ENCODE measurements at regions not wholly inside any gene's neighbourhood (a gene's known extent, or its start where the extent isn't known, plus 50 kb on each side); places are given as distances from the start of the nearest gene placed in this dataset.
A peak's percentile ranks its signal among the peaks of the same experiment; 100 is the strongest.
"Not testable (repeated sequence)": the region's sequence is repeated elsewhere in the genome, so short reads cannot be mapped to it uniquely, and the experiment has no call there.

DNA sequence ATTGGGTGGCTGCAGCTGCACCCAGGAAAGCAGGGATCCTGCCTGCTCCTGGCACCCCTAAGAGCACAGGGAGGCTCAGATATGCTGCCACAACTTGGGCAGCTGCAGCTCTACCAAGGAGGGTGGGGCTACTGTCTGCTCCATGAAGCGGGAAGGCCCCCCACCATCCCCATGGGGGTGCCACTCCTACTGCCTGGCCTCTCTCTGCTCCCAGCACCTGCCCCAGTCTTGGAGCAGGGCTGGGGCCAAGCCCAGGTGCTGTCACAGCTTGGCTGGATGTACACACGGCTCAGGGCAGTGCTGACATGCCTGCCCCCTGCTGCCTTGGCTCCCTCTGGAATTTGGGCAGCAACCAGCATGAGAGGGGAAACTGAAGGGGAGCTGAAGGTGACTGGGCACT is 214.7 kb upstream of the PLPPR1 start:
- no peak for DNase-seq

DNA sequence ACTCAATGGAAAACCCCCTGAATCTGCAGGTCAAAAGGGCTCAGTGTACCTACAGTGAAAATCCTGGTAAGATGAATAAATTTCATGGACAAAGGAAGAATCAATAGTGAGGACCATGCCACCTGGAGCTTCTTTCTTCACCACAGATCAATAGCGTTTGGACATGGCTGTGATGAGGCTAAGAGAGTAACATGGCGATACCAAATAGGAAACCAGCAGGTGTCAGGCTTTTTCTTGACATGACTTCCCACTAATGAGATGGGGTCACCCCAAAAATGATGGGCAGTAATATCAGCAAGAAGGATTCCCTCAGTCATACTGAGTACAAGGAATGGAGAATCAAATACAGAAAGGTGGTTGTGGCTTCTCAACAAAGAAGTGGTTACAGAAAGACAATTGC is 208.5 kb upstream of the PLPPR1 start:
- no peak for DNase-seq

DNA sequence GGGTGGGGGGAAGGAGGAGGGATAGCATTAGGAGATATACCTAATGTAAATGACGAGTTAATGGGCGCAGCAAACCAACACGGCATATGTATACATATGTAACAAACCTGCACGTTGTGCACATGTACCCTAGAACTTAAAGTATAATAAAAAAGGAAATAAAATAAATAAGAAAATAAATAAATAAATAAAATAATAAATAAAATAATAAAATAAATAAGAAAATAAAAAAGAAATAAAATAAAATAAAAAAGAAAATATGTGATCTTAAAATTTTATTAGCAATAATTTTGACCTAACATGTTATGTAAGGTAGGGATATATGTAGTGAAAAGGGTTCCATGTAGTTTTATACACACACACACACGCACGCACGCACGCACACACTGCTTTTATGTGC is 195.5 kb upstream of the PLPPR1 start:
- not testable (repeated sequence) for DNase-seq

DNA sequence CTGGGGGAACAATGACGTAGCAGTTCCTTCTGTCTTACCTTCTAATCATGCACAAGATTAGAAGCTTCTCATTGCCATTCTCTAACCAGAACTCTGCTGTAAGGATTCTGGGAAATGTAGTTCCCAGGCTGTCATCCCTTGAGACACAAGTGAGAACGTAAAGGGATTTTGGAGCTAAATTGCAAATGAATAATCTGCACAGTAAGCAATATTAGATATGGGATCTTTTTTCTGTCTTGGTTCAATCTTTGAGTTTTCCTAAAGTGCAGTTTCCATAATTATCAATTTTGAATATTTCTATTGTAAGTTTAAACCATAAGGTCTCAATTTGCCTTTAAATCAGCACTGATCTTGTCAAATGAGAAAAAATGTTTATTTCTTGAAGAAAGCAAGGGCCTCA is 189.7 kb upstream of the PLPPR1 start:
- DNase-seq = no peak

DNA sequence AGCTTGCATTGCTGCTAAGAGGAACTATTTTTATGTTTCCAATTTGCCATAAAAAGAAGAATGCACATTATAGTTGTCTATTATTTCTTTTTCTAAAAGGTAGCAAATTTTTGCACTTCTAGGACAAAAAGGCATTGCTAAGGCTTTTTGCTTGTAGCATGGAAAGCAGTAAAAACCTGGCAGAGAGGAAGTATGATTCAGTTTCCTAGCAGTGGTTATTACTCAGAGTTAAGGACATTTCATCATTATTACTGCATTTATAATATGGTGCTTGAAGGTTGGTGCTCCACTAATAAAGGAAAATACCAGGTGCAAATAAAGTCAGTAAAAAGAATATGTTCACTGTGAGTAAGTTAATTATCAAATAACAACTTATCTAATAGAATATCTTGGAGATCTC is 179.8 kb upstream of the PLPPR1 start:
- no peak for DNase-seq

DNA sequence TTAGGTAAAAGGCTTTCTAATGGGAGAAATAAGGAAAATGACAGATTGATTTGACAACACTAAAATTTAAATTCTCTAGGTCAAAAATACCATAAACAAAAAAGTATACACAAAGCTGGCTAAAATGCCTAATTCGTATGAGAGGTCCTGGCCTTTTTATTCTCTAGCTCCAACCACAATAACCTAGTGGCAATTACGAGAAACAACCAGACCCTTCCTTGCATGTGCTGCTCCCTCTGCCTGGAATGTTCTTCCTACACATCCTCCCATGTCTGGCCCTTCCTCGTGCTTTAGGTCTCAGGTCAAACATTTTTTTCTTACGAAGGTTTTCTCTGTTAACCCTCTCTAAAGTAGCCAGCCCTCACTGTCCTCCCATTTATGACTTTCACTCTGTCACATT is 176.4 kb upstream of the PLPPR1 start:
- DNase-seq = no peak

DNA sequence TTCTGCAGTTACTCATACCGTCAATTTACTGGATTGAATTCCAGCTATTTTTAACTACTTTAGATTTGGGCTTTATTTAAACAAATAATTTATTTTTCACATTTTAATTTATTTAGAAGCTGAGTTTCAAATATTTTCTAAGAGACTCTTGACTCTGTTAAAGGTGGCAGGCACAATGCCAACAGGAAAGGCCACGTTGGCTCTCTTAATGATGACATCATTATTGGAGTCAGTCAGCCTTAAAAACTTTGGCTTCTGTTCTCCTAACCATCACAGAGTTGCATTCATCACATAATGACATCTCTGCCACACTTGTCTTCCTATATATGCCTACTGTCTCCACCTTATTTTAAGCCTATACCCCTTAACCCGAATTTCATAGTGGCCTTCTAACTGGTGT is 172.3 kb upstream of the PLPPR1 start:
- peak; percentile 49 for DNase-seq

DNA sequence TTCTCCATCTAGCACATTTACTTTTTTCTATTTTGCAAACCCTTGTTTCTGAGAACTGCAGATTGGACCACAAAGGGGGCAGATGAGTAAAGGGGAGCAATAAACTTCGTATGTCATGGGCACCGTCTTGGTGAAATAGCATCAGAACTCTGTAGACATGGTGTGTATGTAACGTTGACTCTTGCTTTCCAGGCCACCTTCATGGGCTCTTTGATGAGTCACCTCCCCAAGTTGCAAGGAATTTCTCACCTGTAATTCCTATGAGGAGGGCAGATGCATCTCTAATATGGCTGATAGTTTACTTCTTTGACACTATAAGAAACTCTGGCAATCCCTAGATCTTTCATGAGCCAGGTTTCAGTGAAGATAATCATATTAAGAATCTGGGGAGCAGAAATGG is 163.4 kb upstream of the PLPPR1 start:
- DNase-seq = no peak

DNA sequence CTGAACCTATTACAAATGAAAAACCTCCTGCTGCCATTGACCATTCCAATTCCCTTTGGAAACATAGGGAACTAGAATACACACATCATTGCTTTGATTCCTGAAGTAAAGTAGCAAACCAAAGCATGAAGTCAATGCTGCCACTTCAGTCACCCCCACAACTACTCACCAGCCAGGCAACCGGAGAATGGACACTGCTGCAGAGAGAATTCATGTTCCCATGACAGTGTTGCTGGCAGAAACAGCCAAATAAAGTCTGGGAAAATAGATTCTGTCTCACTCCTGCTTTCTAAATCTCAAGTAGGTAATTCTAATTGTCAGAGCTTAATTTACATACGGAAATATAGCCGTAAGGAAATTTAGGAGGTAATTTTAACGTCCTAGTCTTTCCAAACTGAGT is 162.9 kb upstream of the PLPPR1 start:
- no peak for DNase-seq

DNA sequence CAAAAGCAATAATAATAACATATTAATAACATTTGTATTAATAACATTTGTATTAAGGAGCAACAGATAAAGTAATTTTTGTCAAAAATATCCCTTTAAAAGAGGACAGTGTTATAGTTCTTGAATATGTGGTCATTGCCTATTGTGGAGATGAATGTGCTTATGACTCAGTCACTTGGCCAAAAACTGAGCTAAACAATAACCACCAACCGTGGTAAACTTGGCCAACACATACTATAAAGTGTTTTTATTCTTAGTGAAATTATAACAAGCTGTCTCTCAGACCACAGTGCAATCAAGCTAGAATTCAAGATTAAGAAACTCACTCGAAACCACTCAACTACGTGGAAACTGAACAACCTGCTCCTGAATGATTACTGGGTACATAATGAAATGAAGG is 159.2 kb upstream of the PLPPR1 start:
- no peak for DNase-seq

DNA sequence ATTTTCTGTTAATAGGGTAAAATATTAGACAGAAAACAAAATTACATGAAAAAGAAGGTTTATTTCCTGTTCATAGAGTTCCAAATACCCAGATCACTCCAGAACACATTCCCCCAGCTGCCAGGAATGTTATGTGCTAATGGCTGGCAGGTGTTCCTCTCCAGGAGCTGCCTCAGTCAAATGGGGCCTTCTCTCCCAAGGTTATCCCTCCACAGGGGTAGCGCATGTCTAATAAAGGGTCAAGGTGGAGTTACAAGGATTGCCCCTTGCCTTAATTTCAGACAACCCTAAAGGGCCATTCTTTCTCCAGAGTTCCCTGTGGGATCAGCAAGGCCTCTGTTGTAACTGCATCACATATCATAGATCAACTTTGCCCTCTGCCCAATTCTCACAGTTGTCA is 148.6 kb upstream of the PLPPR1 start:
- no peak for DNase-seq

DNA sequence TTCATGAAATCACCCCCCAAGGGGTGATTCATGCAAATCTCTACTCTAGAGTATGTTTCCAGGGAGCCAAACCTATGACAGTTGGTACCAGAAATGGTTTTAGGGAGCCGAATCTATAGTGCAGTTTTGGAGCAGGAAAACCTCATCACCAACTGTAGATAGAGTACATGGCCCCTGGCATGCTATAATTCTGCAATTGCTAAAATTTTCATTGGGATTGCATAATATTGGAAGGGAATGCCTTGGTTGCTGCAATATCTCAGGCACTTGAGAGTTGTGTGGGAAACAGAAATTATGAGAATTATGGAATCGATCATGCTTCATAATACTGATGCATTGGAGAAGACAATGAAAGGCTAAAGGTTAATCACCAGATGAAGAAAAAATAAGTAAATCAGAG is 148.2 kb upstream of the PLPPR1 start:
- no peak for DNase-seq

DNA sequence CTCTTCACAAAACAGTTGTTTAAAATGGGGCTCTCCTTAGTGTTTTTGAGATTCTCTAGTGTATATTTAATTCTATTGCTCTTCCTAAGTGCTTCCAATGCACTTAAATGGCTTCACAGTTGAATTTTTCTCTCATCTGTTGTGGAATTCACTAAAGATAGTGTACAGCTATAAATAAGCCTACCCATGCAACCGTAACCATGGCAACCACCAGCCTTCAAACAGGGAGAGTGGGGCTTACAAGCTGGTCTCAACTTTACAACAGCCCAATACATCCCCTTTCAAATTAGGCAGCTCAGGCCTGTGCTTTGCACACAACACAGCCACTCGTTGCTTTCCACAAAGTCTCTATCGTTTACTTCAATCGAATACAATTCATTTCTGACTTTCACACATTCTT is 144.0 kb upstream of the PLPPR1 start:
- no peak for DNase-seq

DNA sequence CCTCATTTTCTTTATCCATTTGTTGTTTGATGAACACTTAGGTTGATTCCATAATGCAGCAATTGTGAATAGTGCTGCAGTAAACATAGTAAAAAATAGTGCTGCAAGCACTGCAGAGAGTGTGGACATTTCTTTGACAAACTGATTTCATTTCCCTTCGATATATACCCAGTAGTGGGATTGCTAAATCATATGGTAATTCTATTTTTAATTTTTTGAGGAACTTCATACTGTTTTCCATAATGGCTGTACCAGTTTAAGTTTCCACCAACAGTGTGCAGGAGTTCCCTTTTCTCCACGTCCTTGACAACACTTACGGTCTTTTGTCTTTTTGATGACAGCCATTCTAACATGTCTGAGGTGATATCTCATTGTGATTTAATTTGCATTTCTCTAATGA is 138.2 kb upstream of the PLPPR1 start:
- DNase-seq = no peak

DNA sequence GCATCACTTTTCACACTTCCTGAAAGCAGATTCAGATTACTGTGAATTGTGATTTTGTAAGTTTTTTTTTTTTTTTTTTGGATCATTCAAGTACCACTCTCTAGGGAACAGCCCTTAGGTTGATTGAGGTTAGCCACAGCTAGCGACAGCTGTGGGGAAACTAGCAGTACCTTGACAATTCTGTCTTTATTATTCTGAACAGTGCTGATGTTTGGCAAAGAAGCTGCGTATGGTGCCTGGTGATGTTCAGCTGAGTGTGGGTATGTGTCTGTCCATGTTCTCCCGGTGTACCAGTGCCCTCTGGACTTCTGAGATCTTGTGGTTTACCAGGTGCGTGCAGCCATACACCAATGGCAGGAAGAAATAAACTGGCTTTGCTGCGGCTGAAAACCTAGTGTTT is 117.3 kb upstream of the PLPPR1 start:
- DNase-seq = peak; percentile 55

DNA sequence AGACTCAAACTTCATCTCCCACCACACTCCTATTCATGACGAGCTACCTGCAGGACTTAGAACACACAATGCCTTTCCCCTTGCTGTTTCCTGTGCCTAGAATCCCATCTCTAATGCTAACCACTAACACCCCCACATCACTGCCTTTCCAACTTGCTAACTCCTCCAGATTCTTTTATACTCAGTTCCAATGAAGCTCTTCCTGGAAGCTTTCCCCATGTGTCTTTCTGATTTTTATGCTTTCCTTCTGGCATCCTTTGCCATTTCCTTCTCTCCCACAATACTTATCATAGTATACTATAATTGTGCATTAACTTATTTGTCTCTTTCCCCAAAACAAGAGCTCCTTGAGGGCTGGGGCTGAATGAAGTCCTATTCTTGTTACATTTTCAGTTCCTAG is 115.3 kb upstream of the PLPPR1 start:
- DNase-seq = no peak

DNA sequence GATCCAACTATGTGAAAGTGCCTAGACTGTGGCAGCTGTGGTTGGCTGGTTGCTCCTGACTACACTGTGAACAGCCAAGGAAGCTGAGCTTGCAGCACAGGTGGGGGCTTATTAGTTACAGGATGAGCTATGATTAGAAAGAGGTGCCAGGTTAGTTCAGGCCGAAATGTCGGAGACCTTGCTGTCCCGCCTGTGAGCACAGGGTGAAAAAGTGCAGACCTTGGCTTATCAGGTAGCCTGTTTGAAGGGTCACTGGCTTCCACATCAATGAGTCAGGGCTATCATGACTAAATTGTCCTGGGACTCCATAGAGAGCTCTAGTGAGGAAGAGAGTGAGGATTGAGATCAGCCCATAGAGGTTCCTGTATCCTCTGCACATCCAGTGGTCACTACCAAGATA is 114.3 kb upstream of the PLPPR1 start:
- no peak for DNase-seq

DNA sequence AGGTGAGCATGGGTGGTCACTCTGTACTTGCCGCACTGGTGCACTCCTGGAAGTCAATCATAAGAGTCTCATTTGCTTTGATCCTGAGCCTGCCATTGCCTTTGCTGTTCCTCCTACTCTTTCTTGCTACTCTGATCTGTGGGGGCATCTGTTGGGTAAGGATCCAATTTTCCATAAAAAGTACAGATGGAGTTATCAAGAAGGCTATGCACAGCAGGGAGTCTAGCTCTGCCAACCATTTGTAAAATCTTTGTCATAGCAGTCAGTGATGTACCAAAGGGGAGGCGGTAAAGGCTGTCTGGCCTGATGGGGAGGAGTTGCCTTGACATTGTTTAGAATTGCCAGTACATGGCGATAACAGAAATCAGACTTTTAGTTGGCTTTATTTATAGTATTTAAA is 109.0 kb upstream of the PLPPR1 start:
- no peak for DNase-seq

DNA sequence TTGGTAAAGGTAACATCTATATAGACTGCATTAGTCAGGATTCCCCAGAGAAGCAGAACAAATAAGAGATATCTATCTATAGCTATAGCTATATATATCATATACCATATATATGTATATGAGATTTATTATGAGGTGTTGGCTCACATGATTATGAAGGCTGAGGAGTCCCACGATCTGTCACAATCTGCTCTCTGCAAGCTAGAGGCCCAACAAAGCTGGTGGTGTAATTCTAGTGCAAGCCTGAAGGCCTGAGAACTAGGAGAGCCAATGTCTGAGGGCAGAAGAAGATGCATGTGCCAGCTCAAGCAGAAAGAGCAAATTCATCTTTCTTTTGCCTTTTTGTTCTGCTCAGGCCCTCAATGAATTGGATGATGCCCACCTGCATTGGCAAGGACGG is 102.2 kb upstream of the PLPPR1 start:
- DNase-seq = no peak

DNA sequence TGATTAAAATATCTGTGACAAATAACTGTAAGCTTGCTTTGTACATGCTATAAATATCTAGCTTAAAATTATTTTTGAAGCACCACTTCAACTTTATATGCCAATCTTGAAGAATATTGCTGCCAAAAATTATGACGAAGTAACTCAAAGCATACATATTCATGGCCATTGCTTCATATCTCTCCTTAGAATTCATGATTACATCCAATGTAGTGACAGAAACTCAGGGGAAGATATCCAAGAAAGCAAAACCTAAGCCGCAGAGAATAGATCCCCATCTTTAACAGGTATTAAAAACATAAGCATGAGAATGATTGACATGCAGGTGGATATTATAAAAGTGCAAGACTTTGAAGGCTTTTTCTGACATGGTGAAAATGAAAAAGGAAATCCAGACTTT is 100.8 kb upstream of the PLPPR1 start:
- DNase-seq = no peak

DNA sequence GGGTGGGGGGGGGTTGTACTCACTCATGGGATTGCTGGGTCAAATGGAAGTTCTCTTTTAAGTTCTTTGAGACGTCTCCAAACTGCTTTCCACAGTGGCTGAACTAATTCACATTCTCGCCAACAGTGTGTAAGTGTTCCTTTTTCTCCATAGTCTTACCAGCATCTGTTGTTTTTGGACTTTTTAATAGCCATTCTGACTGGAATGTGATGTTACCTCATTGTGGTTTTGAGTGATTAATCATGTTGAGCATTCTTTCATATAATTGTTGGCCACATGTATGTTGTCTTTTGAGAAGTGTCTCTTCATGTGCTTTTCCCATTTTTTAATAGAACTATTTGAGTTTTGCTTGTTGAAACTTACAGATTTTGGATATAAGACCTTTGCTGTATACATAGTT is 94.9 kb upstream of the PLPPR1 start:
- DNase-seq = no peak

DNA sequence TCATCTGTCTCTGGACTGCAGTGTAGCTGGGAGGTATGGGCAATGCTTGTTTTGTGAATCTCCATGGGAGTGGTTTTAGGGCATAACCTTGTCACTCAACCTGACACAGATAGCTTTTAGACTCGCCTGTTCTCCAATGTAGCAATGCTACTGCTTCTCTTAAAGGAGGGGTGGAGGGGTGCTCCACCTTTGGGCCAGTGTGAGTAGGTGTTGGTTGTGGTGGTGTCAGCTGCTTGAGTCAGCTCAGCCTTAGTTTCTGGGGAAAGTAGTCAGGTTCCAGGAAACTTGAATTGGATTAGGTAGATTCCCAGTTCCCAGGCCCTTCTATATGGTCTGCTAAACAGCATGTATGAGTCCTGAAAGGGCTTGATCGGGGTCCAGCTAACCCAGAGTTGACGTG is 91.1 kb upstream of the PLPPR1 start:
- no peak for DNase-seq

DNA sequence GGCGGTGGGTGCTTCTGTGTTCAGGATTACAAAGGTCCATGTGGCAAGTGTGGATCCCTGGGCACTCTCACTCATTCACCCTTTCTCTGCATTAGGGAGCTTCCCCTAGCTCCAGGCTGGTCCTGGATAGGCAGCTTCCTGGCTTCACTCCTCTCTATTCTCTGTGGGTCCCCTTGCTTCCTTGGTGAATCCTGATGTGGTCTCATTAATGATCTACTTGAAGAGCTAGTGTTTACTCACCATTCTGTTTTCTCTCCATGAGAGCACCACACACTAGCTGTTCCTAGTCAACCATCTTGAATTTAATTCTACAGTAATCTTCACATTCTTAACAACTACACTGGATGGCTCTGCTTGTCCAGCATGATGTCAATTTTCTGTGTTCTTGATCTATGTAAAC is 90.0 kb upstream of the PLPPR1 start:
- DNase-seq = no peak

DNA sequence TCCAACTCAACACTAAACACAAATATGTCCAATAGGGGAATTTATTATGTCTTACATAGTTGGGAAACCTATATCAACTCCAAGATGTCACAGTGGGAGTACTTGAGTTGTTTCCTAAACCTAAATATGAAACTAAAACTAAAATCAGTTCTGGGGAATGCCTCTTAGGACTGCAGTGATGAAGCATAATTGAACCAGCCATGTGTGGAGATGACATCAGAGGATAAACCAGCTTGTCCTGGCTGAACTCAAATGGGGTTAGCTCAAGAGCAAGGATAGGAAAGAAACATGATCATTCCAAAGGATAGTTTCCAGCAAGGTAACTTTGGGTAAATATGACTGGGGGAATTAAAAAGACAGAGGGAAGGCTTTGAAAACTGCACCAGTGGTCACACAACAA is 88.9 kb upstream of the PLPPR1 start:
- no peak for DNase-seq

DNA sequence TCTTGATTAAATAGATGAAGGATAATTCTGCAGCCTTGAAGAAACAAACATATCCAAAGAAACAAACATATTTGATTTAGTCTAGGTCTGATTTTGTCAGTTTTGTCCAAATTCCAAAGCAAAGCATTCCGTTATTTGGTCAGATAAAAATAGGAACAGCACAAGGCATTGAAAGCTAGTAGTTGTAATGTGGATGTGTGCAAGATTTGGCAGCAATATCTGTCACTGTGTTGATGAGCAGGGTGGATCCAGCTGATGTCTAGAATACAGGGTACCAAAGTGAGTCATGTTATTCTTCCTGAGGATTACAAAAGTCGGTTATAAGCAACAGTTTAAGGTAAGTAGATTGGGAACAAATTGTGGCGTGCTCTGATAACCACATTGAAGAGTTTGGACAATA is 69.3 kb upstream of the PLPPR1 start:
- DNase-seq = no peak

All from NCI-H1105 (cell line).